ENCODE measurements at regions not wholly inside any gene's neighbourhood (a gene's known extent, or its start where the extent isn't known, plus 50 kb on each side); places are given as distances from the start of the nearest gene placed in this dataset.

DNA sequence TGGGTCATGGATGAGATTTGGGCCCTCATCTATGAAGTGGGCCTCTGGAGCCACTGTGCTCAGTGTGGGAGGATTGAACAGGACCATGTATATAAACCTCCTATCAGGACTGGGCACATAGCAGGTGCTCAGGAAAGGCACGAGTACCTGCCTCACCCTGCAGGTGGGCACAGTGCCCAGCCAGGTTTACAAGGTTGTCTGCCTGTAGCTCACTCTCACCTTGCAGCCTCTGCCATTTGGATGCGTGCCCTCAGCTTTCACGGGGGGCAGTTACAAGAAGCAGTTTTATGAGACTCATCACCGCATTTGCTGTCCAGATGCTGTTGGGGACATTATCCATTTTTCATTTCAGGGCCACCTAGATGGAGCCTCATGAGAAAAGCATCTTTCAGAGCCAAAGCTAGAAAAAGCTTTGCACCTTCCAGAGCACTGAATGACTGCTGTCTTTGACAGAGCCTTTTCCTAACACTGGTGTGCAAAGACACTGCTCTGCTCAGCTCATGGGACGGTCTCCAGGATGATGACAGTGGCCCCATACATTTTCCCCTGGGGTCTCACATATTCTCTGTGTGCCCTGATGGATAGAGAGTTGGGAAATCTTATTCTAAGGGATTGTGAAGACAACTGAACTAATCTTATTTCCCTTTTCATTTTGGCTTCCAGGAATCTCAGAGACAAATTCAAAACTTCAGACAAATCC lies 327.5 kb upstream of the RTL1 start:
- no peak for TF ChIP-seq CTCF (conservative IDR thresholded peaks at IDR 0.05)
- no peak for TF ChIP-seq ZFX (IDR thresholded peaks at IDR 0.05)
- H3K27ac ChIP-seq, result no peak overlapping the region

DNA sequence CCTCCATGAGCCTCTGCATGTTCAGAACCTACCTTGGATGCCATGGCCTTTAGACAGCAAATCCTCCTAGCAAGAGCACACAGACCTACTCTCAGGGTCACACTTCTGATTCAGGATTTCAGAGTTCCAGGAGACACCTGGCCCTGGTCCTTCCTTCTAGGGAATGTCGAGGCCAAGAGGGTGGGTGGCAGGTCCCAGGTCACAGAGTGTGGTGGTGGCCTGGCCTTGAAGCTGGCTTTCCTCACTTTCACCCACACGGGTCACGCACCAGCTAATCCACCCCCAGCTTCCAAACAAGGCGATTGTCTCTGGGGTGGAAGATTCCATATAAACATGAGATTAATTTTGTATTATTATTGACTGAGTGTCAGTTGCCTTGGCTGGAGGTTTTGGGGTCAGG lies 328.3 kb upstream of the RTL1 start:
- no peak overlapping the region for H3K27ac ChIP-seq
- TF ChIP-seq ZFX (IDR thresholded peaks at IDR 0.05), result no peak
- TF ChIP-seq CTCF (conservative IDR thresholded peaks at IDR 0.05), result no peak

GRCh38 chr14:101232340-101233020 lies 328.8 kb upstream of the DIO3 start:
- TF ChIP-seq CTCF (conservative IDR thresholded peaks at IDR 0.05), result no peak
- TF ChIP-seq ZFX (IDR thresholded peaks at IDR 0.05), result no peak
- no peak overlapping the region for H3K27ac ChIP-seq

DNA sequence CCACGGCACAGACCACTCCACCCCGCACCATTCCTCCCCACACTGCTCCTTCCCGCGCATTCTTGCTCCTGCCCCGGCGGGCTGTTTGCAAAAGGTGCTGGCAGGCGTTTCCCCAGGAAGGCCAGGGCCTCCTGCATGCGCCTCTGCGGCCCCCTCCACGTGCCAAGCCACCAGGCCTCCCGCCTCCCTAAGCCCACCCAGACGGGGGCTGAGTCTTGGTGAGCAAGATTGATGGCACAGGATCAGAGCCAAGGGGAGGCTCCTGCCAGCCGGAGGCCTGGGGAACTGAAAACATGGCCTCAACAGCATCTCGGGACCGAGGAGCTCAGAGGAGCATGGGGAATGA lies 328.3 kb upstream of the DIO3 start:
- no peak overlapping the region for H3K27ac ChIP-seq
- TF ChIP-seq ZFX (IDR thresholded peaks at IDR 0.05), result no peak
- TF ChIP-seq CTCF (conservative IDR thresholded peaks at IDR 0.05), result no peak

GRCh38 chr14:101233391-101233790 lies 327.9 kb upstream of the DIO3 start:
- no peak for TF ChIP-seq ZFX (IDR thresholded peaks at IDR 0.05)
- TF ChIP-seq CTCF (conservative IDR thresholded peaks at IDR 0.05), result no peak
- no peak overlapping the region for H3K27ac ChIP-seq

GRCh38 chr14:101233808-101234207 lies 327.5 kb upstream of the DIO3 start:
- TF ChIP-seq ZFX (IDR thresholded peaks at IDR 0.05), result no peak
- TF ChIP-seq CTCF (conservative IDR thresholded peaks at IDR 0.05), result no peak
- no peak overlapping the region for H3K27ac ChIP-seq

DNA sequence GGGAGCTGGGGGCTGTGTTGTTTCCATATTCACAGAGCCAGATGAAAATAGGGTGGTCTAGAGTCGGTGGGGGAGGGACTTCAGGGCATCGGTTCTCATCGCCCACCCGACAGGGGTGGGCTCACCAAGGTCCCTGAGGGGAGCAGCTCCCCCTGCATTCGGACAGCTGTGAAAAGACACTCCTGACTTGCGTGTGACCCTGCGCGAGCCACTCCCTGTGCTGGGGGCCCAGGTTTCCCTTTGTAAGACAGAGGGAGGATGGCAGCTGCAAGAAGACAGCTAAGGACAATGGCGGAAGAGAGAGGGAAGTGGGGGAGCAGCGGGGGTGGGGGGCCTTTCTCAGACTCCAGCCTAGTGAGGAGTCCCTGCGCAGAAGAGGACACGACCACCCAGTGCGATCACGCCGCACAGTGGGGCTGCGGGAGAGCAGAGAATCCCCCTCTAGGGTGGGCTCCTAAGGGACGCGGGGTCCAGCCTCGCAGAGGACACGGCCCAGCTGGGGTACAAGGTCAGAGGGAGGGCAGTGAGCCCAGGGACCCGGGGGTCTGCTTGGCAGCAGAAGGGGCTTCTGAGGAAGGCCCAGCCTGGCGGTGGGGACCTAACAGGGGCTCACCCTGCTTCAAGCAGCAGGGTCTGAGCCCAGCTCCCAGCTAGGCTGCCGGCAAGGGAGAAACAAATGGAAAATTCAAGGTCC lies 326.9 kb upstream of the DIO3 start:
- TF ChIP-seq ZFX (IDR thresholded peaks at IDR 0.05) (no peak), CTCF (conservative IDR thresholded peaks at IDR 0.05) (no peak)
- H3K27ac ChIP-seq, result no peak overlapping the region
